HG03442 (cell line): ENCODE measurements at regions not wholly inside any gene's neighbourhood (a gene's known extent, or its start where the extent isn't known, plus 50 kb on each side); places are given as distances from the start of the nearest gene placed in this dataset.

ENCODE experiments used
- ATAC-seq: cut with Tn5 transposase; IDR thresholded peaks from one replicate; pipeline ENCODE4 v1.9.1; 2021; ENCODE audit warnings: mild to moderate bottlenecking, moderate library complexity; ENCODE audit not compliant: unreplicated experiment

- no peak for ATAC-seq
These were observed 60.9 kb upstream of the CHRM2 start for GRCh38 chr7:136807598-136807997.

- no peak for ATAC-seq
These were observed 65.4 kb upstream of the CHRM2 start for GRCh38 chr7:136803028-136803427.

- no peak for ATAC-seq
These were observed 84.5 kb upstream of the CHRM2 start for GRCh38 chr7:136783934-136784333.

GRCh38 chr7:136741941-136742340, 126.5 kb upstream of the CHRM2 start:
- ATAC-seq, result no peak

GRCh38 chr7:136728945-136729344, 139.5 kb upstream of the CHRM2 start:
- no peak for ATAC-seq

- ATAC-seq, result no peak
These were observed 142.0 kb upstream of the CHRM2 start for GRCh38 chr7:136726460-136726859.

- ATAC-seq, result no peak
These were observed 150.4 kb upstream of the CHRM2 start for GRCh38 chr7:136717910-136718557.

- ATAC-seq, result no peak
These were observed 154.4 kb upstream of the CHRM2 start for GRCh38 chr7:136714062-136714461.

GRCh38 chr7:136710751-136711150, 157.7 kb upstream of the CHRM2 start:
- no peak for ATAC-seq

GRCh38 chr7:136709876-136710275, 158.6 kb upstream of the CHRM2 start:
- ATAC-seq, result no peak

- ATAC-seq, result no peak
These were observed 165.5 kb upstream of the CHRM2 start for GRCh38 chr7:136702913-136703312.

GRCh38 chr7:136698977-136699376, 169.5 kb upstream of the CHRM2 start:
- no peak for ATAC-seq

- no peak for ATAC-seq
These were observed 170.2 kb upstream of the CHRM2 start for GRCh38 chr7:136698231-136698630.

- no peak for ATAC-seq
These were observed 171.2 kb upstream of the CHRM2 start for GRCh38 chr7:136697271-136697670.

GRCh38 chr7:136693166-136694119, 175.0 kb upstream of the CHRM2 start:
- ATAC-seq, result no peak

- ATAC-seq, result no peak
These were observed 176.2 kb upstream of the CHRM2 start for GRCh38 chr7:136692221-136692620.

- ATAC-seq, result no peak
These were observed 179.9 kb upstream of the CHRM2 start for GRCh38 chr7:136688601-136689000.

GRCh38 chr7:136687693-136688322, 180.6 kb upstream of the CHRM2 start:
- no peak for ATAC-seq

GRCh38 chr7:136685501-136686173, 182.8 kb upstream of the CHRM2 start:
- no peak for ATAC-seq

GRCh38 chr7:136677471-136678365, 190.7 kb upstream of the CHRM2 start:
- ATAC-seq, result no peak
